Gastrocnemius medialis (tissue), 4 donors: ENCODE measurements at regions not wholly inside any gene's neighbourhood (a gene's known extent, or its start where the extent isn't known, plus 50 kb on each side); places are given as distances from the start of the nearest gene placed in this dataset.

Experiments used
- POLR2A ChIP-seq, 2 donors: fragments of 450-650 bp; IDR thresholded peaks; one replicate each; pipeline ENCODE4 v1.6.1; 2017; ENCODE audit warnings: antibody characterized with exemption in 2 of 2, mild to moderate bottlenecking in 2 of 2, moderate library complexity in 2 of 2
- TF ChIP-seq, protein P1 (sequence below), 5 experiments: fragments of 450-650 bp in 3 of 5; fragments of 200-600 bp in 2 of 5; sonication (generic) in 2 of 5; IDR thresholded peaks in 4 of 5; conservative IDR thresholded peaks in 1 of 5; 1 replicate in 4 of 5; 2 replicates in 1 of 5; pipeline ENCODE4 v1.5.1; 2016 to 2019; ENCODE audit warnings: antibody characterized with exemption in 5 of 5, mild to moderate bottlenecking in 3 of 5, moderate library complexity in 3 of 5

DNA sequence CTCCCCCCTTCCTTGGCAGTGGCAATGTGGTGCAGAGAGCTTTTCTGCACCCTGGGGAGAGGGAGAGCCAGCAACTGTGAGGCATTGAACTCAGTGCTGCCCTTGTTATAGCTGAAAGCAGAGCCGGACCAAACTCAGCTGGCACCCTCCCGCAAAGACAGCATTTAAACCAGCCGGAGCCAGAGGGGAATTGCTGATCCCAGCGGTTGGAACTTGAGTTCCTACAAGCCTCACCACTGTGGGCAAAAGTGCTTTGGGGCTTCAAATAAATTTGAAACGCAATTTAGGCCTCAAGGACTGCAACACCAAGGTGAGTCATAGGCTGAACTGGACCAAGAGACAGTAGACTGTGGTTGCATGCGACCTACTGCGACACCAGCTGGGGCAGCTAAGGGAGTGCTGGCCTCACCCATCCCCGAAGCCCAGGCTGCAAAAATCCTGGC lies 207.6 kb upstream of the CDKN2B start:
- no peak for TF ChIP-seq POLR2A (IDR thresholded peaks at IDR 0.05)
- TF ChIP-seq, protein P1, sequence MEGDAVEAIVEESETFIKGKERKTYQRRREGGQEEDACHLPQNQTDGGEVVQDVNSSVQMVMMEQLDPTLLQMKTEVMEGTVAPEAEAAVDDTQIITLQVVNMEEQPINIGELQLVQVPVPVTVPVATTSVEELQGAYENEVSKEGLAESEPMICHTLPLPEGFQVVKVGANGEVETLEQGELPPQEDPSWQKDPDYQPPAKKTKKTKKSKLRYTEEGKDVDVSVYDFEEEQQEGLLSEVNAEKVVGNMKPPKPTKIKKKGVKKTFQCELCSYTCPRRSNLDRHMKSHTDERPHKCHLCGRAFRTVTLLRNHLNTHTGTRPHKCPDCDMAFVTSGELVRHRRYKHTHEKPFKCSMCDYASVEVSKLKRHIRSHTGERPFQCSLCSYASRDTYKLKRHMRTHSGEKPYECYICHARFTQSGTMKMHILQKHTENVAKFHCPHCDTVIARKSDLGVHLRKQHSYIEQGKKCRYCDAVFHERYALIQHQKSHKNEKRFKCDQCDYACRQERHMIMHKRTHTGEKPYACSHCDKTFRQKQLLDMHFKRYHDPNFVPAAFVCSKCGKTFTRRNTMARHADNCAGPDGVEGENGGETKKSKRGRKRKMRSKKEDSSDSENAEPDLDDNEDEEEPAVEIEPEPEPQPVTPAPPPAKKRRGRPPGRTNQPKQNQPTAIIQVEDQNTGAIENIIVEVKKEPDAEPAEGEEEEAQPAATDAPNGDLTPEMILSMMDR (IDR thresholded peaks at IDR 0.05 in 4 of 5, conservative IDR thresholded peaks at IDR 0.05 in 1 of 5), result no peak
